Body of pancreas (tissue), 4 donors: ENCODE measurements at regions not wholly inside any gene's neighbourhood (a gene's known extent, or its start where the extent isn't known, plus 50 kb on each side); places are given as distances from the start of the nearest gene placed in this dataset.

Experiments used
- ATAC-seq: fragments of 150-250 bp; one replicate; pipeline ENCODE4 v1.9.1; 2016
- DNase-seq, 4 donors: peaks; one replicate each; pipeline ENCODE4 v3.0.0-alpha.2; 2019
- H3K27ac ChIP-seq, 4 donors: fragments of 200-600 bp; sonication (generic); 1 replicate in 3 of 4; 2 replicates in 1 of 4; pipeline versions ENCODE4 v1.5.1 to v1.6.1; 2016 to 2019; ENCODE audit warnings: mild to moderate bottlenecking in 1 of 4, mixed read lengths in 1 of 4, moderate library complexity in 1 of 4
- H3K27me3 ChIP-seq, 2 donors: fragments of 200-600 bp; sonication (generic); one replicate each; pipeline ENCODE4 v1.6.0; 2016; ENCODE audit warnings: mild to moderate bottlenecking in 1 of 2
- H3K36me3 ChIP-seq, 2 donors: fragments of 200-600 bp; sonication (generic); replicated peaks in 1 of 2; 2 replicates each; pipeline ENCODE4 v1.5.1; 2016; ENCODE audit warnings: low read depth in 2 of 2; ENCODE audit not compliant: insufficient read depth in 1 of 2
- H3K4me1 ChIP-seq: fragments of 200-600 bp; sonication (generic); one replicate; pipeline ENCODE4 v1.6.0; 2016
- H3K4me3 ChIP-seq, 2 donors: fragments of 200-600 bp; sonication (generic); 1 replicate in 1 of 2; 2 replicates in 1 of 2; pipeline ENCODE4 v1.5.1; 2016 to 2019
- H3K9me3 ChIP-seq, 3 donors: fragments of 200-600 bp; sonication (generic); 1 replicate in 2 of 3; 2 replicates in 1 of 3; pipeline ENCODE4 v1.5.1; 2016
- POLR2A ChIP-seq, 3 donors: fragments of 450-650 bp; IDR thresholded peaks; one replicate each; pipeline ENCODE4 v1.6.1; 2016; ENCODE audit warnings: antibody characterized with exemption in 3 of 3, mild to moderate bottlenecking in 2 of 3
- WGBS, 2 donors: methylation state at CpG; one replicate each; pipeline ENCODE4 v1.1.5; 2017; 5-methylcytosine and 5-hydroxymethylcytosine counted together
- intact Hi-C: fragments of 100-400 bp; cut with DNase I; formaldehyde crosslinking; loops from one replicate; pipeline ENCODE4 v1.15.1; 2023
- TF ChIP-seq, protein P1 (sequence below), 7 experiments: fragments of 450-650 bp in 4 of 7; fragments of 200-600 bp in 3 of 7; sonication (generic) in 3 of 7; IDR thresholded peaks; one replicate each; pipeline ENCODE4 v1.5.1; 2016 to 2019; ENCODE audit warnings: antibody characterized with exemption in 7 of 7

DNA sequence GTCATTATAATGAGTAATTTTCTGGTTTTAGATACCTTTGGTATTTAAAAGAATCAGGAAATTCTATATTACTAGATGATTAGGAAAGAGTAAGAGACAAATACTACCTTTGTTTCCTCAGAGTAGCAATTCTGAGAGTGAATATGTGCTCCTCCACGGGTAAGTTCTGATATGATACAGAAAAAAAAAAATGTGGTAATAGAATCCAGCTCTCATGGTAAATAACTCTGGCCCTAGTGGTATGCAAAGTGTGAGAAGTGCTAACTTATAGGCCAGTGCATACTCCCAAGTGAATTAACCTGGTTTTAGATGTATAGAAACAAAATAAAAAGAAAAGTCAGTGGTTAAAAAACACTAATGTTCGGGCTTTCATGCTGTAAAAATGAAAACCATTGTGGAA, 512.6 kb upstream of the SEMA3D start:
- Histone ChIP-seq H3K27me3 (no peaks in the 10 kb centered on the region), H3K4me3 (no peak overlapping the region), H3K27ac (no peak overlapping the region), H3K4me1 (no peaks in the 10 kb centered on the region), H3K36me3 (no peaks in the 10 kb centered on the region), H3K9me3 (no peaks in the 10 kb centered on the region)
- TF ChIP-seq, protein P1, sequence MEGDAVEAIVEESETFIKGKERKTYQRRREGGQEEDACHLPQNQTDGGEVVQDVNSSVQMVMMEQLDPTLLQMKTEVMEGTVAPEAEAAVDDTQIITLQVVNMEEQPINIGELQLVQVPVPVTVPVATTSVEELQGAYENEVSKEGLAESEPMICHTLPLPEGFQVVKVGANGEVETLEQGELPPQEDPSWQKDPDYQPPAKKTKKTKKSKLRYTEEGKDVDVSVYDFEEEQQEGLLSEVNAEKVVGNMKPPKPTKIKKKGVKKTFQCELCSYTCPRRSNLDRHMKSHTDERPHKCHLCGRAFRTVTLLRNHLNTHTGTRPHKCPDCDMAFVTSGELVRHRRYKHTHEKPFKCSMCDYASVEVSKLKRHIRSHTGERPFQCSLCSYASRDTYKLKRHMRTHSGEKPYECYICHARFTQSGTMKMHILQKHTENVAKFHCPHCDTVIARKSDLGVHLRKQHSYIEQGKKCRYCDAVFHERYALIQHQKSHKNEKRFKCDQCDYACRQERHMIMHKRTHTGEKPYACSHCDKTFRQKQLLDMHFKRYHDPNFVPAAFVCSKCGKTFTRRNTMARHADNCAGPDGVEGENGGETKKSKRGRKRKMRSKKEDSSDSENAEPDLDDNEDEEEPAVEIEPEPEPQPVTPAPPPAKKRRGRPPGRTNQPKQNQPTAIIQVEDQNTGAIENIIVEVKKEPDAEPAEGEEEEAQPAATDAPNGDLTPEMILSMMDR (IDR thresholded peaks at IDR 0.05): no peak
- no peak for TF ChIP-seq POLR2A (IDR thresholded peaks at IDR 0.05)
- 65 to 71% methylated on average over 2 of the region's 2 CpGs for WGBS, 2 donors
- intact Hi-C loops: no loop called here
- no peak for ATAC-seq
- no peak for DNase-seq

DNA sequence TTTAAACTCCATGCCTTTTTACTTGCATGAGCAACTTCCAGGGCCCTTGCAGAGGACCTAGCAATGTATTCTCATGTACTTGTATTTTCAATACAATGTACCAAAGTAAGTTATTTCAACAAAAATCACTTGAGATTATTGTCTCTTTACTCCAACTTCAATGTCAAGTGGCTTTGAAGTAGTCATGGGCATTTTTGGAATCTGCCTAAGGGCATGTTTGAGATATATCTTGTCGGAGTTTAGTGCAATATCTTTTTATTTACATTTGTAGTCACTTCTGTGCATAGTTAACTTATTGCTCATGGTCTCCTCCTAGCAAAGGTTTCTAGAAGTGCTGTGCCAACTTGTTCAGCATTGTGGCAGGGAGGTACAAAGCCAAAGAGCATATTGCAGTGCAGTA, 508.7 kb upstream of the SEMA3D start:
- H3K4me3 ChIP-seq: no peak overlapping the region
- no peak overlapping the region for H3K27ac ChIP-seq
- intact Hi-C loops: no loop called here
- DNase-seq (no peak), ATAC-seq (no peak)
- no peaks in the 10 kb centered on the region for H3K9me3 ChIP-seq
- no peaks in the 10 kb centered on the region for H3K36me3 ChIP-seq
- 45 to 48% methylated on average over 1 of the region's 1 CpG for WGBS, 2 donors
- H3K27me3 ChIP-seq: no peaks in the 10 kb centered on the region
- TF ChIP-seq POLR2A (IDR thresholded peaks at IDR 0.05): no peak
- TF ChIP-seq, protein P1 (IDR thresholded peaks at IDR 0.05): no peak
- H3K4me1 ChIP-seq: no peaks in the 10 kb centered on the region

DNA sequence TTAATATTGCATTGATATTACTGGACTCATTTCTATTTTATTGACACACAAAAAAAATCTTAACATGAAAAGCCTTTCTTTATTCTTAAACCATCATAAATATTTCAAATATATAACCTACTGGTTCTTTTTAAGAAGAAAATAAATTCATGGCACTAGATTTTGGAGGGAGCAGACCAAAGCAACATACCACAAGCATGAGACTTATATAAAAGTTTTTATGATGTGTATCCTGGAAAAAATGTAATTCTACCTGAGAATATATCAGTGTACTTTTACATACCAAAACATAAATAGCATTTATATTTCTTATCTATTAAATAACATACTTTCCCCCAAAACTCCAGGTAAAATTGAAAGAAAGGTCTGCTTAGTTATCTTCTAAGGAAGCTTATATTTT, 508.2 kb upstream of the SEMA3D start:
- intact Hi-C loops: no loop called here
- no peak for DNase-seq
- no peaks in the 10 kb centered on the region for H3K36me3 ChIP-seq
- TF ChIP-seq, protein P1 (IDR thresholded peaks at IDR 0.05): no peak
- no peak for TF ChIP-seq POLR2A (IDR thresholded peaks at IDR 0.05)
- no peaks in the 10 kb centered on the region for H3K4me1 ChIP-seq
- no peaks in the 10 kb centered on the region for H3K9me3 ChIP-seq
- no peaks in the 10 kb centered on the region for H3K27me3 ChIP-seq
- no peak overlapping the region for H3K4me3 ChIP-seq
- H3K27ac ChIP-seq: no peak overlapping the region
- no peak for ATAC-seq

DNA sequence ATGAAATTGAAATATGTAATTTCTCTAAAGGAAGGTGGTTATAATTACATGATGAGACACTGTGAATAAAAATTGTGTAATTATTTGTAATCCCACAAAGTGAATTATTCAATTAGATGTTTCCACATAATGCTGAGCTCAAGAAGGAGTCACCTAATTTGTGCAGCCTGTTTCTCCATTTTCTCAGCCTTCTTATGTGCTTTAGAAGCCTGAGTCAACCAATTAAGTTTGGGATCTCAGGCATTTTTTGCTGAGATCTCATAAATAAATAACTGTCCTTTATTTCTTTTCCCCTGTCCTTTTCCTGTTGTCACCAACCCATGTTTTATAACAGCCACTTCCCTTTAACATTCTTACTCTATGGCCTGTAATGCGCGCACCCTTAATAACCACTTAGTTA, 506.5 kb upstream of the SEMA3D start:
- no peaks in the 10 kb centered on the region for H3K9me3 ChIP-seq
- WGBS, 2 donors: 96 to 98% methylated on average over 2 of the region's 2 CpGs
- ATAC-seq (no peak), DNase-seq (no peak)
- no peak overlapping the region for H3K4me3 ChIP-seq
- intact Hi-C loops: no loop called here
- TF ChIP-seq, protein P1 (IDR thresholded peaks at IDR 0.05): no peak
- no peak for TF ChIP-seq POLR2A (IDR thresholded peaks at IDR 0.05)
- no peaks in the 10 kb centered on the region for H3K4me1 ChIP-seq
- H3K27ac ChIP-seq: no peak overlapping the region
- H3K36me3 ChIP-seq: no peaks in the 10 kb centered on the region
- H3K27me3 ChIP-seq: no peaks in the 10 kb centered on the region

DNA sequence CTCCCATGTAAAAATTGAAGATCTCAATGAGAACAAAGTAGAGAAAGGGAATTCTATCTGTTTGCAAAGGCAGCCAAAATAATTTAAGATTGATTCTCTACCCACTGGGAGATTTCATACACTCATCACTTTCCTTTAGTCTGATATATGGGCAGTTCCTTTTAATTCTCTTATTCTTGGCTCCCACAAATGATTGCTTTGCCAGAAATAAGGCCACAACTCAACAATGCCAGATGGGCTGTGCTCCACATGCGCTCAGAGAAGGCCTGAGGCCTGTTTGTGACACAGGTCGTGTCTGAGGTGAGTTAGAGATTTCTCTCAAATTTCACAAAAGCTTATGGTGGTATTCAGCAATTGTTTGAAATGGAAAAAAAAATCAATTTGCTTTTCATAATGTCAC, 501.9 kb upstream of the SEMA3D start:
- 70 to 85% methylated on average over 2 of the region's 2 CpGs for WGBS, 2 donors
- no peak for ATAC-seq
- Histone ChIP-seq H3K4me1 (no peaks in the 10 kb centered on the region), H3K27ac (no peak overlapping the region), H3K4me3 (no peak overlapping the region), H3K36me3 (no peaks in the 10 kb centered on the region), H3K9me3 (no peaks in the 10 kb centered on the region), H3K27me3 (no peaks in the 10 kb centered on the region)
- DNase-seq: no peak
- TF ChIP-seq, protein P1 (IDR thresholded peaks at IDR 0.05): no peak
- no peak for TF ChIP-seq POLR2A (IDR thresholded peaks at IDR 0.05)
- intact Hi-C loops: no loop called here
